ENCODE measurements at regions not wholly inside any gene's neighbourhood (a gene's known extent, or its start where the extent isn't known, plus 50 kb on each side); places are given as distances from the start of the nearest gene placed in this dataset.

- TF ChIP-seq CTCF (conservative IDR thresholded peaks at IDR 0.05 in 1 of 2, IDR thresholded peaks at IDR 0.05 in 1 of 2; ENCODE audit: extremely low read depth in 1 of 2, insufficient read depth in 1 of 2, low read depth in 1 of 2, low read length in 2 of 2), result peak; percentile 74 to 80
- TF ChIP-seq EZH2 (IDR thresholded peaks at IDR 0.05; ENCODE audit: borderline replicate concordance, low read length), result no peak
Measured at GRCh38 chr7:145036604-145037405, 201.0 kb upstream of the TPK1 start.
